Activated T-cell treated with anti-CD3 and anti-CD28 coated beads, Interleukin-2, amount 50 U/mL, for 4 hours (primary cell): ENCODE measurements at regions not wholly inside any gene's neighbourhood (a gene's known extent, or its start where the extent isn't known, plus 50 kb on each side); places are given as distances from the start of the nearest gene placed in this dataset.
A peak's percentile ranks its signal among the peaks of the same experiment; 100 is the strongest.

Source experiments
- ATAC-seq, 2 donors: fragments of 200-7000 bp; cut with Tn5 transposase; one replicate each; pipeline ENCODE4 v1.10.0; 2021
- DNase-seq: peaks from one replicate; pipeline ENCODE4 v3.0.0-alpha.2; 2020
- H3K27me3 Mint-ChIP-seq: one replicate; pipeline ENCODE4 v1.8.0; 2021; ENCODE audit warnings: low read depth, mixed read lengths
- H3K36me3 Mint-ChIP-seq: one replicate; pipeline ENCODE4 v1.8.0; 2022; ENCODE audit warnings: mixed read lengths; ENCODE audit not compliant: insufficient read depth
- H3K4me1 Mint-ChIP-seq: one replicate; pipeline ENCODE4 v1.8.0; 2021; ENCODE audit warnings: low read depth, mixed read lengths
- H3K4me3 Mint-ChIP-seq: one replicate; pipeline ENCODE4 v1.8.0; 2021; ENCODE audit warnings: mild to moderate bottlenecking, moderate library complexity, mixed read lengths
- H3K9me3 Mint-ChIP-seq: one replicate; pipeline ENCODE4 v1.8.0; 2021; ENCODE audit warnings: mixed read lengths

DNA sequence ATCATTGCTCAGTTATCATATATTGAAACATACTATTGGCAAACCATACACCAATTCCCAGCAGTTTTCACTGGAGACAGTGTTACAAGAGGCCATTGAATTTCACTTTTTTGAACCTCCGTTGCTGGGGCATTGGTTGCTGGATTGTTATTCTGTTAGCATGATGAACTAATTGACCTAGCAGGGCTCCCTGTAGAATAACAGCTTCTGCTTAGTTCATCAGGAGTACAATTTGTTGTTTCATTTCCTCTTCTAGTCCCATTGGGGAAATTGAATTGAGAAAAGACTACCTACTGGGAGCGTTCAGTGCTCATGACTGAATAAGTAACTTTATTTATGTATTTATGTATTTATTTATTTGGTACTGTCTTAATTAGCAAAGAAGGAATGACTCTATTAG, 151.6 kb downstream of the SLIT2 start:
- Mint-ChIP-seq H3K27me3 (no peaks in the 10 kb centered on the region), H3K4me3 (no peak overlapping the region), H3K4me1 (no peaks in the 10 kb centered on the region), H3K9me3 (no peaks in the 10 kb centered on the region), H3K36me3 (no peaks in the 10 kb centered on the region)
- no peak for DNase-seq
- no peak for ATAC-seq

DNA sequence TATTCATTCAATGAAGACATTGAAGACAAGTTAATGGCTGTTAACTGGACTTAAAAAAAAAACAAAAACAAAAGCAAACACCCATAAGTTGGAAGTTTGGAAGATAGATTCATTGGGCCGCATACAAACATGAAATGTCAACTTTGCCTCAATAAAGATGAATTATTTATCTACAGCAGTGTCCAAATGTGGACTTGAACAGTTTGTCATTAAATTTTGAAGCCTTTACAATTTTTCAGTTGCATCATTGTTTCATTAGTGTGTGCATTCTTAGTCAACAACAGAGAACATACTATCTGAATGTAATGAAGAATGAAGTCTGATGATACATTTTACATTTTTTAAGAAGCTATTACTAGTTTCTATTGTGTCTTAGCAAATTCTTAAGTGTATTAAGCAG, 152.1 kb downstream of the SLIT2 start:
- no peaks in the 10 kb centered on the region for H3K27me3 Mint-ChIP-seq
- no peaks in the 10 kb centered on the region for H3K9me3 Mint-ChIP-seq
- no peaks in the 10 kb centered on the region for H3K36me3 Mint-ChIP-seq
- no peak overlapping the region for H3K4me3 Mint-ChIP-seq
- no peak for ATAC-seq
- no peaks in the 10 kb centered on the region for H3K4me1 Mint-ChIP-seq
- DNase-seq: no peak

DNA sequence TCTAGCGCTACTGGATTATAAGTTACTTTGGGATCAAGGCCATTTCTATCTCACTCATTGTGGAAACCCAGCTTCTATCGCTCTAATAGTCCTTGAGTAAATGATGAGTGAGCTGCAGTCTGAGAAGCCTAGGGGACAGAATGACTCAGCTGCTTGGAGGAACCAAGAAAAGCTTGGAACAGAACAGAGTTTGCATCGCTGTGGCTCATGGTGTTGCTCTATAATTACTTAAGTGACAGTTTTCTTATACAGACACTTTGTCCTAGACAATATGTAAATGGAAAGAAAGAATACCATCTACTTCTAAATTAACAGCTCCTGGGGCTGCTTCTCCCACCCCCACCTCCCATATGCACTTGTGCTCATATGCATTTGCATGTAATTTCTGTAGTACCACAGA, 156.9 kb downstream of the SLIT2 start:
- no peak for DNase-seq
- Mint-ChIP-seq H3K36me3 (no peaks in the 10 kb centered on the region), H3K4me1 (no peaks in the 10 kb centered on the region), H3K27me3 (peaks cover 3% of the 10 kb centered on the region), H3K9me3 (no peaks in the 10 kb centered on the region), H3K4me3 (no peak overlapping the region)
- no peak for ATAC-seq

- Mint-ChIP-seq H3K4me3 (no peak overlapping the region), H3K4me1 (no peaks in the 10 kb centered on the region), H3K9me3 (no peaks in the 10 kb centered on the region), H3K27me3 (peaks cover 5% of the 10 kb centered on the region), H3K36me3 (no peaks in the 10 kb centered on the region)
- DNase-seq (no peak), ATAC-seq (no peak)
Observed at GRCh38 chr4:20412072-20412471, 160.4 kb downstream of the SLIT2 start.

DNA sequence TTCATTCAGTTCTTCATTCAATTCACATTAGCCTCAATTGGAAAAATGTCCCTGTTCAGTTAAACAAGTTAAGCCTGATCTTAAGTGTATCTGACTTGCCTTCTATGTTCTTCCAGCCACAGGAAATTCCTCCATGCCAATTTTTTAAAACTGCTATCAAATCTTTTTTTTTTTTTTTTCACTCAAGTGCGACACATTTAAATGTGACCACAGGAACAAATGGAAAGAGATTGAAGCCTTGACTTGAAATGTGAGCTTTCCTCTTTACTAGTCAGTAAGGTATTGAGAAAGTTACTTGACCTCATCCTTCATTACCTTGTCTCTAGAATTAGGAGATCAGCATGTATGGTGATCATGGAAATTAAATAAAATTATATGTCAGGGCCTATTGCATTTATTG, 165.1 kb downstream of the SLIT2 start:
- Mint-ChIP-seq H3K36me3 (no peaks in the 10 kb centered on the region), H3K4me3 (no peak overlapping the region), H3K27me3 (peaks cover 2% of the 10 kb centered on the region), H3K9me3 (no peaks in the 10 kb centered on the region), H3K4me1 (peaks cover 10% of the 10 kb centered on the region)
- DNase-seq (no peak), ATAC-seq (no peak)

DNA sequence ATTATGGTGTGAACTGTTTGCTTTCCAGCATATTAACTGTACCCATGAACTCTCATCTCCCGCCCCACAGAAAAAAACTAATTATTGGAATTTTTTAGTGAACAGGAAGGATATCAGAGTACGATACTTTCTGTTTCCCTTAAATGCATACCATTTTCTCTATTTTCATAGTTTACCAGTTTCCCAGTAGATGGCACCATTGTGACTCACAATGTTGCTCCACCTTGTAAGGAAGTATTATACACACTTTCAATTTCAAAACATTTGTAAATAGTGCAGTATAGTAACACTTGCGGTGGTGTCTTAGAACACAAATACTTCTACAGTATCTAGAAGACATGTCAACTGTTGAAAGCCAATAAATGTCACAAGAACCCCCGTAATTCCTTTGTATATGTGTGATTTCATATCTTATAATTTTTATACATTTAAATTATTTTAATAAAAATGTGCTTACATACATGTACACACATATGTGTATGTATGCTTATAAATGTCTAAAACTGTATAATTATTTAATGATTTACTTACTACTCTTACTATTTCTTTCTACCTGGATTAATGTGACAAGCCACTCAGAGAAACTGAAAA, 167.3 kb downstream of the SLIT2 start:
- no peak for DNase-seq
- peak; percentile 72 to 75 for ATAC-seq
- peaks cover 10% of the 10 kb centered on the region for H3K4me1 Mint-ChIP-seq
- peak overlapping the region; percentile 27 for H3K4me3 Mint-ChIP-seq
- peaks cover 2% of the 10 kb centered on the region for H3K27me3 Mint-ChIP-seq
- H3K36me3 Mint-ChIP-seq: no peaks in the 10 kb centered on the region
- H3K9me3 Mint-ChIP-seq: no peaks in the 10 kb centered on the region

DNA sequence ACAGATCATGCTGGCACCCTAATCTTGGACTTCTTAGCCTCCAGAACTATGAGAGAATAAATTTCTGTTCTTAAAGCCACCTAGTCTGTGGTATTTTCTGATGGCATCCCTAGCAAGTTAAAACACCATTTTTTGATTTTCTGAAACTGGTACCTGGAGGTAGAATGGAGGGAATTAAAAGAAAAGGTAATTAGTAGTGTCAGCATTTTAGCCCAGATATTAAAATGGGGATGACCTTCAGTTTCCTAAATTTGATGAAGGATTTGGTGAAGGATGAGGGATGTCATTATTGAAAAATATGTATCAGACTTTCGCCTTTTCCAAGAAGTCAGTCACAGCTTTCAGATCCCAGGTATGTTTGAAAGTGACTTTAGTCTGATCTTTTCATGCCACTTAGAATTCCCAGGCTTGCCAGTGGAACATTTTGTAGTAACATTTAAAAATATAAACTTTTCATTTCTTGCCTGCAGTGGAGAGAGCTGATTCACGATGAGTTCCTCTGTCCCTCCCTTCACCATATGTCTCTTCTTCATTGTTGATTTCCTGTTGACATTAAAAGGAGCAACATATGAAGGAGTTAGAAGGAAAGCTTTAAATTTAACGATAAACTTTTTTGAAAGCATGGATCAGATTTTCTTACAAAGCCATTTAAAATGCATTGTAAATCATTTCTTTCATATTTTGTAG, 169.4 kb downstream of the SLIT2 start:
- DNase-seq (no peak), ATAC-seq (no peak)
- Mint-ChIP-seq H3K36me3 (no peaks in the 10 kb centered on the region), H3K27me3 (peaks cover 4% of the 10 kb centered on the region), H3K4me1 (peaks cover 10% of the 10 kb centered on the region), H3K9me3 (no peaks in the 10 kb centered on the region), H3K4me3 (no peak overlapping the region)

DNA sequence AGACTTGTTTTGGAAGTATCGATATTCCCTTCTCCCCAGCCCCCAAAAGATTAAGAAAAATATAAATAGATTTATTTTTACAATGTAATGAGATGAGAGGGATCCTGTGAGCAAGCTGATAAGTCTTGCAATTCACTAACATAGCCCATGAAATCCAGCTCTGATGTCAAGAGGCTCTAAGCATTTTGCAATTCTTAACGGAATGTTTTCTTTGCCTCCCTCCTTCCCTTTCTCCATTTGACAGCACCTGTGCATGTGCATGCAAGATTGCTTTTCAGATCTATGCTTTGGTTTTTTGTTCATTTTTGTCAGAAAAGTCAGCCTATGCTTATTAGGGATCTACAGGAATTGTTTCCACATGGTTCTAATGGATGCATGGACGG, 169.9 kb downstream of the SLIT2 start:
- DNase-seq (no peak), ATAC-seq (no peak)
- H3K36me3 Mint-ChIP-seq: no peaks in the 10 kb centered on the region
- H3K9me3 Mint-ChIP-seq: no peaks in the 10 kb centered on the region
- H3K4me1 Mint-ChIP-seq: peaks cover 10% of the 10 kb centered on the region
- peaks cover 6% of the 10 kb centered on the region for H3K27me3 Mint-ChIP-seq
- no peak overlapping the region for H3K4me3 Mint-ChIP-seq

GRCh38 chr4:20422398-20422797, 170.7 kb downstream of the SLIT2 start:
- Mint-ChIP-seq H3K36me3 (no peaks in the 10 kb centered on the region), H3K4me3 (no peak overlapping the region), H3K9me3 (no peaks in the 10 kb centered on the region), H3K27me3 (peaks cover 6% of the 10 kb centered on the region), H3K4me1 (peaks cover 10% of the 10 kb centered on the region)
- peak in 1 of 2 donors; percentile 51 for ATAC-seq
- no peak for DNase-seq

DNA sequence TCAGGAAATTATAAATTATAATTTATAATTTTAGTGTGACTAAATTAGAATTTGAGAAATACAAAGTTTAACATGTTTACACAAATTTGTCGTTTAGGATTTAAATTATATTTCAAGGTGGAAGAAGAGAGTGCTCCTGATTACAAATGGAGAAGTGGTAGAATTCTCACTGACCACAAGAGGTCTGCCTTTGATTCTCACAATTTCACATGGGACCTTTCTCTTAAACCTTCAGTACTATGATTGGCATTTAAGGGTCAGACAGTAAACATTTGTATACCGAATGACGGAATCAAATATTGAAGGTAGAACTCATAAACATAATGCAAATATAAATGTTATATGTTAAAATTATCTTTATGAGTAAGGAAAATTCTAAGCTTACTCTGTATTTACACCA, 171.7 kb downstream of the SLIT2 start:
- no peak overlapping the region for H3K4me3 Mint-ChIP-seq
- no peaks in the 10 kb centered on the region for H3K36me3 Mint-ChIP-seq
- no peak for ATAC-seq
- H3K4me1 Mint-ChIP-seq: peaks cover 7% of the 10 kb centered on the region
- DNase-seq: no peak
- H3K27me3 Mint-ChIP-seq: peaks cover 6% of the 10 kb centered on the region
- H3K9me3 Mint-ChIP-seq: no peaks in the 10 kb centered on the region

- no peaks in the 10 kb centered on the region for H3K4me1 Mint-ChIP-seq
- DNase-seq (no peak), ATAC-seq (no peak)
- no peaks in the 10 kb centered on the region for H3K9me3 Mint-ChIP-seq
- peaks cover 6% of the 10 kb centered on the region for H3K27me3 Mint-ChIP-seq
- no peak overlapping the region for H3K4me3 Mint-ChIP-seq
- H3K36me3 Mint-ChIP-seq: no peaks in the 10 kb centered on the region
Observed at GRCh38 chr4:20426028-20426427, 174.3 kb downstream of the SLIT2 start.

- Mint-ChIP-seq H3K9me3 (no peaks in the 10 kb centered on the region), H3K36me3 (no peaks in the 10 kb centered on the region), H3K4me1 (no peaks in the 10 kb centered on the region), H3K27me3 (peaks cover 6% of the 10 kb centered on the region), H3K4me3 (no peak overlapping the region)
- no peak for ATAC-seq
- DNase-seq: no peak
Observed at GRCh38 chr4:20428436-20429160, 176.9 kb downstream of the SLIT2 start.

- Mint-ChIP-seq H3K9me3 (no peaks in the 10 kb centered on the region), H3K4me3 (no peak overlapping the region), H3K4me1 (no peaks in the 10 kb centered on the region), H3K36me3 (no peaks in the 10 kb centered on the region), H3K27me3 (peaks cover 7% of the 10 kb centered on the region)
- DNase-seq (no peak), ATAC-seq (no peak)
Observed at GRCh38 chr4:20430259-20430941, 178.7 kb downstream of the SLIT2 start.

DNA sequence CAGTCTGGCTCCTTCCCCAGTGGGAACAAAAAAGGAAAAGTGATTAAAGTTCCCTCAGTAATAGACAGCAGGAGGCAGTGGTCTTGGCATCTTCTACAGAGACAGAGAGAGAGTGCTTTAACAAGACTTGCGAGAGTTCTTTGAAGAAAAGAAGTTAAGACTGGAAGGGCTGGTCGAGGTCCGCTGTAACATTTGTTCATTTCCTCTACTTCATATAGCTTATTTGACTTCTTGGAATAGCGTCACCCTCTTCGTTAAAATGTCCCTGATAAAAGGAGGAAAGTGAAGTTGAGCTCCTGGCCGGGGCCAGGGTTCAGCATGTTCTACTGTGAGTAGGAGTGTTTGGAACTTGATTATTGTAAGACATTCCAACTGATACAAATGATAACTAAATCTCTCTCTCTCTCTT, 179.8 kb downstream of the SLIT2 start:
- Mint-ChIP-seq H3K4me1 (no peaks in the 10 kb centered on the region), H3K36me3 (no peaks in the 10 kb centered on the region), H3K4me3 (no peak overlapping the region), H3K9me3 (no peaks in the 10 kb centered on the region), H3K27me3 (peaks cover 1% of the 10 kb centered on the region)
- ATAC-seq: no peak
- no peak for DNase-seq
